Liver (tissue), 8 donors: ENCODE measurements at regions not wholly inside any gene's neighbourhood (a gene's known extent, or its start where the extent isn't known, plus 50 kb on each side); places are given as distances from the start of the nearest gene placed in this dataset.
A peak's percentile ranks its signal among the peaks of the same experiment; 100 is the strongest.

ENCODE experiments used
- DNase-seq: peaks from one replicate; pipeline ENCODE4 v3.0.0-alpha.2; 2017; ENCODE audit warnings: low spot score
- H3K27ac ChIP-seq, 2 donors: one replicate each; pipeline ENCODE4 v1.7.0; 2013; ENCODE audit warnings: inconsistent platforms in 2 of 2, low read length in 2 of 2, control low read depth in 1 of 2, low read depth in 1 of 2, mild to moderate bottlenecking in 1 of 2
- H3K27me3 ChIP-seq, 4 donors: one replicate each; pipeline versions ENCODE4 v1.6.1 to v1.7.0; 2013; ENCODE audit warnings: low read length in 3 of 4, inconsistent platforms in 1 of 4, mild to moderate bottlenecking in 1 of 4, moderate library complexity in 1 of 4; ENCODE audit not compliant: control insufficient read depth in 4 of 4, insufficient read depth in 4 of 4
- H3K36me3 ChIP-seq, 4 donors: one replicate each; pipeline versions ENCODE4 v1.6.1 to v1.7.0; 2013; ENCODE audit warnings: low read length in 3 of 4, mild to moderate bottlenecking in 3 of 4, low read depth in 1 of 4, moderate library complexity in 1 of 4; ENCODE audit not compliant: control insufficient read depth in 4 of 4, insufficient read depth in 3 of 4
- H3K4me1 ChIP-seq, 4 donors: one replicate each; pipeline versions ENCODE4 v1.6.1 to v1.7.0; 2013; ENCODE audit warnings: low read length in 3 of 4, mild to moderate bottlenecking in 3 of 4, moderate library complexity in 1 of 4; ENCODE audit not compliant: control insufficient read depth in 4 of 4, insufficient read depth in 4 of 4
- H3K4me3 ChIP-seq, 3 donors: one replicate each; pipeline versions ENCODE4 v1.6.1 to v1.7.0; 2013; ENCODE audit warnings: low read length in 3 of 3, control low read depth in 1 of 3, low read depth in 1 of 3, mild to moderate bottlenecking in 1 of 3
- H3K9ac ChIP-seq, 2 donors: one replicate each; pipeline ENCODE4 v1.7.0; 2013; ENCODE audit warnings: low read length in 2 of 2, mild to moderate bottlenecking in 2 of 2, moderate library complexity in 2 of 2, control low read depth in 1 of 2, low read depth in 1 of 2
- H3K9me3 ChIP-seq, 4 donors: one replicate each; pipeline versions ENCODE4 v1.6.1 to v1.7.0; 2013; ENCODE audit warnings: low read length in 3 of 4; ENCODE audit not compliant: control insufficient read depth in 4 of 4
- ATF3 ChIP-seq: IDR thresholded peaks from 2 replicates; pipeline ENCODE4 v1.6.1; 2016; ENCODE audit warnings: antibody characterized with exemption
- CTCF ChIP-seq: fragments of 150-350 bp; IDR thresholded peaks from 2 replicates; pipeline ENCODE4 v1.5.1; 2017; ENCODE audit warnings: improper control_type of control experiment, low read depth, low read length; ENCODE audit not compliant: missing input control
- EGR1 ChIP-seq, 2 donors: IDR thresholded peaks; 2 replicates each; pipeline ENCODE4 v1.6.1; 2016 to 2018; ENCODE audit warnings: antibody characterized with exemption in 2 of 2, low read depth in 2 of 2
- GABPA ChIP-seq, 2 donors: IDR thresholded peaks in 1 of 2; conservative IDR thresholded peaks in 1 of 2; 2 replicates each; pipeline ENCODE4 v1.6.1; 2016; ENCODE audit warnings: antibody characterized with exemption in 2 of 2, mild to moderate bottlenecking in 1 of 2, moderate library complexity in 1 of 2
- HNF4A ChIP-seq, 2 donors: conservative IDR thresholded peaks; 2 replicates each; pipeline ENCODE4 v1.6.1; 2016; ENCODE audit warnings: antibody characterized with exemption in 2 of 2, mild to moderate bottlenecking in 2 of 2
- HNF4G ChIP-seq: IDR thresholded peaks from 2 replicates; pipeline ENCODE4 v1.6.1; 2016; ENCODE audit warnings: antibody characterized with exemption
- JUND ChIP-seq, 2 donors: IDR thresholded peaks; 2 replicates each; pipeline ENCODE4 v1.6.1; 2016; ENCODE audit warnings: antibody characterized with exemption in 2 of 2
- RAD21 ChIP-seq, 2 donors: IDR thresholded peaks; 2 replicates each; pipeline ENCODE4 v1.6.1; 2016; ENCODE audit warnings: antibody characterized with exemption in 2 of 2, mild to moderate bottlenecking in 2 of 2
- RXRA ChIP-seq, 2 donors: IDR thresholded peaks; 2 replicates each; pipeline ENCODE4 v1.6.1; 2017 to 2018; ENCODE audit warnings: antibody characterized with exemption in 2 of 2, mild to moderate bottlenecking in 1 of 2
- SP1 ChIP-seq: IDR thresholded peaks from 2 replicates; pipeline ENCODE4 v1.6.1; 2018; ENCODE audit warnings: antibody characterized with exemption, mild to moderate bottlenecking
- TAF1 ChIP-seq: conservative IDR thresholded peaks from 2 replicates; pipeline ENCODE4 v1.6.1; 2016; ENCODE audit warnings: antibody characterized with exemption, mild to moderate bottlenecking
- YY1 ChIP-seq: IDR thresholded peaks from 2 replicates; pipeline ENCODE4 v1.6.1; 2016; ENCODE audit warnings: antibody characterized with exemption, mild to moderate bottlenecking
- ZBTB33 ChIP-seq: IDR thresholded peaks from 2 replicates; pipeline ENCODE4 v1.6.1; 2016; ENCODE audit warnings: antibody characterized with exemption
- WGBS: extraction: QIAGEN DNeasy Blood & Tissue Kit; methylation state at CpG from one replicate; pipeline ENCODE4 v1.1.7; 2013; 5-methylcytosine and 5-hydroxymethylcytosine counted together
- donor health status: healthy.
- donor health status: healthy.
- donor health status: healthy.
- donor health status: healthy.
- donor health status: healthy.

- peaks cover 0 to 8% (median 4%) of the 10 kb centered on the region in 4 donors for H3K4me1 ChIP-seq
- no peaks in the 10 kb centered on the region for H3K36me3 ChIP-seq
- no peak for DNase-seq
- H3K27ac ChIP-seq: no peak overlapping the region
- no peaks in the 10 kb centered on the region for H3K9me3 ChIP-seq
- WGBS: 84% methylated on average over 1 of the region's 1 CpG
- no peak overlapping the region for H3K4me3 ChIP-seq
- TF ChIP-seq HNF4G (no peak), TAF1 (no peak)
- no peaks in the 10 kb centered on the region for H3K27me3 ChIP-seq
- H3K9ac ChIP-seq: no peak overlapping the region
These were observed 83.0 kb upstream of the DCLK2 start for GRCh38 chr4:149995134-149995756.

GRCh38 chr4:149997881-149998421, 80.3 kb upstream of the DCLK2 start:
- DNase-seq: no peak
- no peak for TF ChIP-seq GABPA (IDR thresholded peaks at IDR 0.05 in 1 of 2, conservative IDR thresholded peaks at IDR 0.05 in 1 of 2)
- peak in 1 of 2 donors; percentile 10 for TF ChIP-seq JUND (IDR thresholded peaks at IDR 0.05)
- H3K36me3 ChIP-seq: no peaks in the 10 kb centered on the region
- peak overlapping the region in 1 of 2 donors; percentile 56 for H3K27ac ChIP-seq
- H3K4me3 ChIP-seq: no peak overlapping the region
- WGBS: 44% methylated on average over 4 of the region's 4 CpGs
- peaks cover 0 to 8% (median 4%) of the 10 kb centered on the region in 4 donors for H3K4me1 ChIP-seq
- no peaks in the 10 kb centered on the region for H3K9me3 ChIP-seq
- no peak overlapping the region for H3K9ac ChIP-seq
- no peaks in the 10 kb centered on the region for H3K27me3 ChIP-seq

- no peak for TF ChIP-seq RXRA (IDR thresholded peaks at IDR 0.05)
- peak; percentile 63 for TF ChIP-seq CTCF
- no peak for TF ChIP-seq JUND (IDR thresholded peaks at IDR 0.05)
- no peak for TF ChIP-seq HNF4G
- no peak for TF ChIP-seq EGR1 (IDR thresholded peaks at IDR 0.05; ENCODE audit: low read depth in 2 of 2)
- no peak for TF ChIP-seq ZBTB33
- no peak for TF ChIP-seq ATF3
- peak; percentile 91 for TF ChIP-seq RAD21 (IDR thresholded peaks at IDR 0.05)
- no peak for TF ChIP-seq HNF4A (conservative IDR thresholded peaks at IDR 0.05)
- no peak for TF ChIP-seq YY1
- no peak for TF ChIP-seq SP1
- no peak for TF ChIP-seq TAF1
- no peak for DNase-seq
- no peaks in the 10 kb centered on the region for H3K27me3 ChIP-seq
- 9% methylated on average over 3 of the region's 3 CpGs for WGBS
- no peak overlapping the region for H3K9ac ChIP-seq
- H3K36me3 ChIP-seq: no peaks in the 10 kb centered on the region
- H3K4me3 ChIP-seq: no peak overlapping the region
- H3K4me1 ChIP-seq: peaks cover 0 to 8% (median 4%) of the 10 kb centered on the region in 4 donors
- H3K9me3 ChIP-seq: no peaks in the 10 kb centered on the region
- no peak overlapping the region for H3K27ac ChIP-seq
These were observed 78.7 kb upstream of the DCLK2 start for GRCh38 chr4:149999485-150000074.
